Urinary bladder (tissue), 3 donors: ENCODE measurements at regions not wholly inside any gene's neighbourhood (a gene's known extent, or its start where the extent isn't known, plus 50 kb on each side); places are given as distances from the start of the nearest gene placed in this dataset.
"Not testable (repeated sequence)": the region's sequence is repeated elsewhere in the genome, so short reads cannot be mapped to it uniquely, and the experiment has no call there.

Experiments
- DNase-seq: peaks from one replicate; pipeline ENCODE4 v3.0.0-alpha.2; 2015; ENCODE audit errors: extremely low spot score
- H3K27ac ChIP-seq: one replicate; pipeline ENCODE4 v1.5.1; 2013; ENCODE audit warnings: low read depth, mild to moderate bottlenecking, moderate library complexity
- H3K36me3 ChIP-seq: one replicate; pipeline ENCODE4 v1.6.1; 2013; ENCODE audit warnings: mild to moderate bottlenecking, moderate library complexity; ENCODE audit not compliant: insufficient read depth
- H3K4me1 ChIP-seq: one replicate; pipeline ENCODE4 v1.6.1; 2013; ENCODE audit warnings: mild to moderate bottlenecking, moderate library complexity; ENCODE audit not compliant: insufficient read depth
- H3K4me3 ChIP-seq: one replicate; pipeline ENCODE4 v1.5.1; 2013; ENCODE audit warnings: low read depth, low read length
- WGBS: extraction: QIAGEN DNeasy Blood & Tissue Kit; methylation state at CpG from one replicate; pipeline ENCODE4 v1.1.7; 2013; 5-methylcytosine and 5-hydroxymethylcytosine counted together
- donor health status: healthy with polysubstance abuse.
- donor health status: healthy.

GRCh38 chr7:68246189-68246633, 1249.6 kb downstream of the TYW1 start:
- Histone ChIP-seq H3K4me1 (no peaks in the 10 kb centered on the region), H3K36me3 (no peaks in the 10 kb centered on the region), H3K27ac (no peak overlapping the region), H3K4me3 (no peak overlapping the region)
- no peak for DNase-seq
- WGBS = 50% methylated on average over 4 of the region's 4 CpGs

- 91% methylated on average over 7 of the region's 7 CpGs for WGBS
- Histone ChIP-seq H3K4me3 (no peak overlapping the region), H3K4me1 (no peaks in the 10 kb centered on the region), H3K36me3 (no peaks in the 10 kb centered on the region), H3K27ac (no peak overlapping the region)
- no peak for DNase-seq
Measured at GRCh38 chr7:68247126-68247525, 1250.5 kb downstream of the TYW1 start.

DNA sequence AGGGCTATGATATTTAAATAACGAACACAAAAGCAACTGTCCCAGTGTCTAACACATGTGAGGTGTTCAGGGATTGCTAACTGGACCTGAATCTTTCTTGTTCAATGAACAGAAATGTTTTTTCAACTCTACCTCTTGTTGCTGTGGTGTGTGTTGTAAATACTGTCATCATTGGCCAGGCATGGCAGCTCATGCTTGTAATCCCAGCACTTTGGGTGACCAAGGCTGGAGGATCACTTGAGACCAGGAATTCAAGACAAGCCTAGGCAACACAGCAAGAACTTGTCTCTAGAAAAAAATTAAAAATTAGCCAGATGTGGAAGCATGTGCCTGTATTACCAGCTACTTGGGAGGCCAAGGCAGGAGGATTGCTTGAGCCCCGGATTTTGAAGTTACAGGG, 1250.9 kb downstream of the TYW1 start:
- Histone ChIP-seq H3K4me3 (no peak overlapping the region), H3K4me1 (no peaks in the 10 kb centered on the region), H3K27ac (no peak overlapping the region), H3K36me3 (no peaks in the 10 kb centered on the region)
- no peak for DNase-seq
- 79% methylated on average over 2 of the region's 2 CpGs for WGBS

GRCh38 chr7:68248973-68249372, 1252.3 kb downstream of the TYW1 start:
- Histone ChIP-seq H3K36me3 (no peaks in the 10 kb centered on the region), H3K4me3 (no peak overlapping the region), H3K4me1 (no peaks in the 10 kb centered on the region), H3K27ac (no peak overlapping the region)
- DNase-seq = no peak

- no peak overlapping the region for H3K27ac ChIP-seq
- no peak overlapping the region for H3K4me3 ChIP-seq
- 83% methylated on average over 1 of the region's 1 CpG for WGBS
- H3K36me3 ChIP-seq = no peaks in the 10 kb centered on the region
- no peaks in the 10 kb centered on the region for H3K4me1 ChIP-seq
- no peak for DNase-seq
Measured at GRCh38 chr7:68249611-68250010, 1253.0 kb downstream of the TYW1 start.

GRCh38 chr7:68250143-68250542, 1253.5 kb downstream of the TYW1 start:
- H3K36me3 ChIP-seq = no peaks in the 10 kb centered on the region
- H3K4me3 ChIP-seq = no peak overlapping the region
- WGBS = 78% methylated on average over 4 of the region's 4 CpGs
- no peak for DNase-seq
- H3K4me1 ChIP-seq = no peaks in the 10 kb centered on the region
- H3K27ac ChIP-seq = no peak overlapping the region

GRCh38 chr7:68254815-68255214, 1258.2 kb downstream of the TYW1 start:
- not testable (repeated sequence) for H3K36me3 ChIP-seq, DNase-seq, H3K4me1 ChIP-seq, H3K4me3 ChIP-seq, H3K27ac ChIP-seq
- WGBS = 92% methylated on average over 1 of the region's 1 CpG

DNA sequence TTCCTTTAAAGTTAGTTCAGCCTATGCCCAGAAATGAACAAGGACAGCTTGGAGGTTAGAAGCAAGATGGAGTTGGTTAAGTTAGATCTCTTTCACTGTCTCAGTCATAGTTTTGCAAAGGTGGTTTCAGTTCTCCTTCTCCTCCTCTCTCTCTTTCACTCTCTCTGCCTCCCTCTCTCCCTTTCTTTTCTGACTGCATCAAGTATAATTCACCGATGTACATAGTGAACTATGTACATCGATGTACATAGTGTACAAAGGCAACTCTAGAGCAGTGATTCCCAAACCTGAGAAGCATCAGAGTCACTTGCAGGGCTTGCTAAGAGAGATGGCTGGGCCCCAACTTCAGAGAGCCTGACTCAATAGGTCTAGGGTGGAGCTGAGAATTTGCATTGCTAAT, 1259.7 kb downstream of the TYW1 start:
- Histone ChIP-seq H3K4me3 (no peak overlapping the region), H3K36me3 (no peaks in the 10 kb centered on the region), H3K27ac (no peak overlapping the region), H3K4me1 (no peaks in the 10 kb centered on the region)
- DNase-seq = no peak
- 93% methylated on average over 2 of the region's 2 CpGs for WGBS

DNA sequence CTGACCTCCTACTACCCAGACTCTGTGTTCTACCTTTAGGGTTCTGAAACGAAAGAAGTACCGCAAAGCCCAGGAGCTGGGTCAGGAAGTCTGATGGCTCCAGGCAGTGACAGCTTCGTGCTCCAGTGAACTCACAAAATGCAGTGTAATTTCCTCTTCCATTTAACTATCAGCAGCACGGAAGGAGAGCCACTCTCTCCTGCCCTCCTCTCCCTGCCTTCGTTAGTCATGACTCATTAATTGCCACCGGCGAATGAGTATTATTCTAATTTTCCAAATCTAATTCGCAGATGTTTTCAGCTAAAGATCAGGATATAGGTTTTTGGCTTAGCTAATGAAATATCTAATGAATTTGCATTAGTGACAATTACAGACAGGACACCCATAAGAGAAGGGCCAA, 1262.0 kb downstream of the TYW1 start:
- Histone ChIP-seq H3K27ac (no peak overlapping the region), H3K4me3 (no peak overlapping the region), H3K36me3 (no peaks in the 10 kb centered on the region), H3K4me1 (no peaks in the 10 kb centered on the region)
- no peak for DNase-seq
- 49% methylated on average over 8 of the region's 8 CpGs for WGBS

- H3K4me3 ChIP-seq = no peak overlapping the region
- no peaks in the 10 kb centered on the region for H3K36me3 ChIP-seq
- no peak for DNase-seq
- WGBS = 32% methylated on average over 3 of the region's 3 CpGs
- no peaks in the 10 kb centered on the region for H3K4me1 ChIP-seq
- H3K27ac ChIP-seq = no peak overlapping the region
Measured at GRCh38 chr7:68265258-68265657, 1268.6 kb downstream of the TYW1 start.

GRCh38 chr7:68266004-68266579, 1269.5 kb downstream of the TYW1 start:
- Histone ChIP-seq H3K4me3 (no peak overlapping the region), H3K27ac (no peak overlapping the region), H3K4me1 (no peaks in the 10 kb centered on the region), H3K36me3 (no peaks in the 10 kb centered on the region)
- 92% methylated on average over 9 of the region's 9 CpGs for WGBS
- no peak for DNase-seq

DNA sequence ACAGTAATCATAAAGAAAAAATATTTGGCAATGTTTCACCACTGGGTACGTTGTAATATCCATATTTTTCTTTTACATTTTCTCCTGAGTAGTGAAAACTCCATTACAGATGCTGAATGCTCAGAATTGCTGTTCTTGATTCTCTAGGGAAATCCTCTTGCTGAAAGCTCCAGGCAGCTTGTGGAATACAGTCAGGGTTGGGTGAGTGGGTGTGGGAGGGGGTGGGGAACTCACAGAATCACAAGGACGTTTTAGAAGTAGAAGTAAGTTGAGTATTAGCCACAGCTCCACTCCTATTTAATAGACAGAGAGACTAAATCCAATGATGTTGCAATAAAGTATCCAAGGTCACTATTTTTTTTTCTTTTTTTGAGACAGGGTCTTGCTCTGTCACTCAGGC, 1270.9 kb downstream of the TYW1 start:
- H3K4me3 ChIP-seq = no peak overlapping the region
- no peaks in the 10 kb centered on the region for H3K4me1 ChIP-seq
- H3K27ac ChIP-seq = no peak overlapping the region
- no peaks in the 10 kb centered on the region for H3K36me3 ChIP-seq
- 48% methylated on average over 2 of the region's 2 CpGs for WGBS
- no peak for DNase-seq

GRCh38 chr7:68269405-68269804, 1272.8 kb downstream of the TYW1 start:
- WGBS = 9% methylated on average over 1 of the region's 1 CpG
- Histone ChIP-seq H3K4me1 (no peaks in the 10 kb centered on the region), H3K4me3 (no peak overlapping the region), H3K27ac (no peak overlapping the region), H3K36me3 (no peaks in the 10 kb centered on the region)
- no peak for DNase-seq

DNA sequence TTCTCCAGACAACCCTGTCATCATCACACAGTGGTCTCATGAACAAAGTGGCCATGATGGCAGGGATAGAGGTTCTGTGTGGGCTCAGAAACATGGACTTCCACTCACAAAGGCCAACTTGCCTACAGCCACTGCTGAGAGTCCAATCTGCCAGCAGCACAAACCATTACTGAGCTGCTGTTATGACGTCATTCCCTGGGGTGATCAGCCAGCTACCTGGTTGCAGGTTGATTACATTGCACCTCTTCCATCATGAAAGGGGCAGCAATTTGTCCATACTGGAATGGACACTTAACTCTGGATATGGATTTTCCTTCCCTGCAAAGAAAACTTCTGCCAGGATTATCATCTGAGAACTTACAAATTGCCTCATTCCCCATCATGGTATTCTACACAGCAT, 1275.9 kb downstream of the TYW1 start:
- WGBS = 100% methylated on average over 1 of the region's 1 CpG
- no peaks in the 10 kb centered on the region for H3K4me1 ChIP-seq
- no peak overlapping the region for H3K27ac ChIP-seq
- no peaks in the 10 kb centered on the region for H3K36me3 ChIP-seq
- DNase-seq = no peak
- H3K4me3 ChIP-seq = no peak overlapping the region

DNA sequence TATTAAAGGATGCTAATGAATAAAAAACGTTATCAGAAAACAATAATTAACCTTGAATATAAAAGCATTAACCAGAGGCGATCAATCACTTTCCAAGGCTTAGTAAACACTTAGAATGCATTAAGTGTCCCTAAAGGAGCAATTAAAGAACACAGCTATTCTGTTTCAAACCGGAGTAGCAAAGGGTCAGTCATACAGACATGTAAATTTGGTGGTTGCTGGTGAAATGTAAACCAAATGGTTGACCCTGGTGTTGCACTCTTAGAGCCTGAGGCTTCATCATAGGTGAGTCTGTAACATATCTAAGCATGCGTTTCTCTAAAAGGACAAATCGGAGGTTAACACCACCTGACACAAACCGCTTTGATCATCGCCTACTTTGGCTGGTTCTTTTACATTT, 1280.1 kb downstream of the TYW1 start:
- Histone ChIP-seq H3K4me1 (no peaks in the 10 kb centered on the region), H3K4me3 (no peak overlapping the region), H3K36me3 (no peaks in the 10 kb centered on the region), H3K27ac (no peak overlapping the region)
- DNase-seq = no peak
- WGBS = 79% methylated on average over 7 of the region's 7 CpGs
